CD4-positive, alpha-beta T cell treated with Interleukin-2 at 100 ng/mL for 4 hours (primary cell): ENCODE measurements at regions not wholly inside any gene's neighbourhood (a gene's known extent, or its start where the extent isn't known, plus 50 kb on each side); places are given as distances from the start of the nearest gene placed in this dataset.

Experiments
- DNase-seq: peaks from one replicate; pipeline ENCODE4 v3.0.0-alpha.2; 2020; ENCODE audit warnings: low spot score

DNA sequence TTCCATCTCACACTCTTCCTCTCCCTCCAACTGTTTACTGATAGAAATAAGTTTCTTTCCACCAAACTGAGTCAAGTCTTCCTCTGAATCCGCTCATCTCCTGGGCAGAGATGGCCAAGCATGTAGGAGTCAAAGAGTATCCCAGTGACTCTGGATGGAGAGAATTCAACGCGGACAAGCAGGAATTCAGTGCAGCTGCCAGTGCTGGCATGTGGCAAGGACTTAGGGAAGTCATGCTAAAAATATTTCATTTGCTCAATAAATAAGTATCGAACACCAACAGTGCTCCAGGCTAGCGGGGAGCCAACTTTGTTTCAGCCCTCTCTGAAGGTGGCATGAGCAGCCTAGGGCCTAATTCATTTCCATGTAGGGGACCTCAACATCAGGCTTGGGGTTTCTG lies 351.6 kb upstream of the ZMIZ1 start:
- no peak for DNase-seq

DNA sequence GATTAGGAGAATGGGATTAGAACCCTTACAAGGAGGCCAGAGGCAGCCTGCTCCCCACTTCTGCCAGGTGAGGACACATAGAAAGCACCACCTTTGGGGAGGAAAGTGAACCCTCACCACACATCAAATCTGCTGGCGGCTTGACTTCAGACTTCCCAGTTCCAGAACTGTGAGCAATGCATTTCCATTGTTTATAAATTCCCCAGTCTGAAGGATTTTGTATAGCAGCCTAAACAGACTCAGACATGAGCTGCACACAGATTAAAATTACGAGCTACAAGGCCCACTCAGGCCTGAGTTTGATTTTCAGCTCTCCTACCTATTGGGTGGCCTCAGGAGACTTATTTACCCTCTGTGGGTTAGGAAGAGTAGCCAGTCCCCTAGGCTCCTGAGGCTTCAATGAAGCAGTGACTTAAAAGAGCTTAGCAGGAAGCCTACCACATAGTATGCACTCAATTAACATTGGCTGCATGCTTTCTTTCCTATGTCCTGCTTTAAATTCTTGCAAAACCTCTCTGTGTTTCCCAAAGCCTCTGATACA lies 350.7 kb upstream of the ZMIZ1 start:
- no peak for DNase-seq

DNA sequence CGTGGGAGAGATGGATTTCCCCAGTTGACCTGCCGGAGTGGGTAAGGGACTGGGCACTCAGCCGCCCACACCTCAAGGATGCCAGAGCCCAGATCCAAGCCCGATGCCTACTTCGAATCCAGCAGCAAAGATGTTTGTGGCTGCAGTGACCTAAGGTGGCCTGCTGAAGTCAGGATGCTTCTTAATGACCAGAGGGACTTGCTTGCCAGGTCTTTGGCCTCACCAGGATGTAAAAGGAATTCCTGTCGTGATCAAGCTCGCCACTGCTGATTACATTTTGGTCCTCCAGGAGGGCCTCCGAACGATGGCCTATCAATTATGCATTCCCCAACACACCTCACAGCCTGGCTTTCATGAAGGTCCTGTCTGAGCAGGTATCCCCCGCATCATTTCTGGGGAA lies 349.5 kb upstream of the ZMIZ1 start:
- no peak for DNase-seq

DNA sequence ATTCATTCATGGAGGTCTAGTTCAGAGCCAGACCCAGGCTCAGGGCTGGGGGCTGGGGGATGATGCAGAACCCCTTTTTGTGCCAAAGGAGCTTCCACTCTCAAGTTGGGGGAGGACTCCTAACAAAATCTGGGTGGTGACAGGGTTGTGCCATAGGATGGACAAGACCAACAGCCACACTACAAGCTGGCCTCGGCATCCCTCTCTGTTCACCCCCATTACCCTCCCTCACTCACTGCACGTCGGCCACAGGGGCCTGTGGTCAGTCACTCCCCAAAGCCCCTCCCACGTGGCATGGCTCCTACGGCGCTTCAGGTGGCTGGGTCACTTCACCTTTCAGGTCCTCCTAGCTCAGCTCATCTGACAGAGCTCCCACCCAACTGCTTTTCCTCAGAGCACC lies 348.7 kb upstream of the ZMIZ1 start:
- DNase-seq = no peak

DNA sequence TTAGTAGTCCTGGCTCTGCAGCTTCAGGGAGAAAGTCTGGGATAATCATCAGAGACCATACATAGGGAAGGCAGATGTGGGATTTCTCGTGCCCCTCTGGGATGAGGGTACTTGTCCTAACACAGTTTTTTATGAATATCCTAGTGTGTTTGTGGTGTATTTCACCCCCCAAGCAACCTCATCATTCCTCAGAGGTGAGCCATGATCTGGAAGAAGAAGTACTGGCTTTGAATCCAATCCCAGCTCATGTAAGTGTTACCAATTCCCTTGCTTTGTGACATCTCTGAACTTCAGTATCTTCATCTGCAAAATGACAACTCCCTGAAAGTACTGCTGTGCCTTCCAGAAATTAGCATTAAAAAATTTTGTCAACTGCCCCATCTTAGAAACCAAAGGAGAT lies 347.5 kb upstream of the ZMIZ1 start:
- DNase-seq = no peak

DNA sequence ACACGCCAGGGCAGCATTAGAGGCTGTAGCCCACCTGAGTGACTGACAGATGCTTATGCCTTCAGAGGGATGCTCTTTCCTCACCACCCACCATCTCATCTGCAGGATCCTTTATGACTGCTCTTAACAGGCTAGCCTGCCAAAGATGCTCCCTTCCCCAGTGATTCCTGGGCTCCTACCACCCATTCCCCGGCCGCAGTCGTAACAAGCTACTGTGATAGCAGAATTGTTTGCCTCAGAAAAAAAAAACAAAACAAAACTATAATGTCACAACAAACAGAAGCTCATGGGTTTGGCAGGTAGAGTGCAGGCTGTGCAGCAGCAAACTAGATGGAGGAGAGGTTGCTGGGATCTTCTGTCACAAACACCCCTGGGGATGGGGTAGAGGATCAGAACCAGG lies 343.9 kb upstream of the ZMIZ1 start:
- DNase-seq = no peak

DNA sequence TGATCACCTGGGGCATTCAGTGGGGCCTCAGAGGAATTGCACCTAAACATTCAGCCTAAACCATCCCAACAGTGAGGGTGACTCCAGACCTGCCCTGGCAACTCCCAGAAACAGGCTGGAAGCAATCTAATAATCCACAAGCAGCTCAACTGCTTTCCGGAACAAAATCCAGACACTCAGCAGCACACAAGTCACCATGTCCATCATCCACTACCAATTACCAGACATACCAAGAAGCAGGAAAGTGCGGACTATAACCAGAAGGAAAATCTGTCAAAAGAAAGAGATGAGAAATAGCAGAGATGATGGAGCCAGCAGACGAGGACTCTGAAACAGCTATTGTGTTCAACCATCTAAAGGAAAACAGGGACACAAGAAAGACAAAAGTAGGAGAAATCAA lies 342.6 kb upstream of the ZMIZ1 start:
- no peak for DNase-seq

DNA sequence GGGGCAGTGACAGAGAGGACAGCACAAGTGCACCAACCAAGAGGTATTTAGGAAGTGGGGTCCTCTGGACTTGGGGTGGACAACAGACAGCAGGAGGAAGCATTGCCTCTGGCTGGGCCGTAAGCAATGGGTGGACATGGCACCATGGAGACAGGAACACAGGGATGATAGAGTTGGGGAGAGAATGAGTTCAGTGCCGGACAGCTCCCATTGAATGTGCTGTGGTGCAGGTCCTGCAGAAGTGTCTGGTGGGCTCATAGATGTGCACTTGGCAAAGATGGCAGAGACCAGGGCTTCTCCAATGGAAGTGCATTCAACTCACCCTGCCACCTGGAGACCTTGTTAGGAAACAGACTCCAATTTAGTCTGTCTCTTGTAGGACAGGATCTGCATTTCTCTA lies 341.5 kb upstream of the ZMIZ1 start:
- no peak for DNase-seq

DNA sequence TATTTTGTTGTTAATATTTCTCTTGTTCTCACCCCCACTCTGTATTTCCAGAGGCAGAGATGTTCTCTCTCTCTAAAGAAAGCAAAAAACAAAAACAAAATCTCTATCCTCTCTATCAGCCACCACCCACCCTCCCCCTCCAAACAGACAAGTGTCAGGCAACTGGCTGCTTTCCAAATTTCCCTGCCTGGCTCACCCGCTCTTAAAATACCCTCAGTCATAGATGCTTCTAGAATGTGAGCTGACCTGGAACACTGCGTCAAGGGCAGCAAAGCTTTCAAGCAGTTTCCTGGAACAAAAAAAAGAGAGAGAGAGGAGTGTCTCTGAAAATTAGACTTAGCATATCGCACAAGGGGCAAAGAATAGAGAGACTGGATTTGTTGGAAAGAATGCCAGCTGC lies 341.0 kb upstream of the ZMIZ1 start:
- no peak for DNase-seq

DNA sequence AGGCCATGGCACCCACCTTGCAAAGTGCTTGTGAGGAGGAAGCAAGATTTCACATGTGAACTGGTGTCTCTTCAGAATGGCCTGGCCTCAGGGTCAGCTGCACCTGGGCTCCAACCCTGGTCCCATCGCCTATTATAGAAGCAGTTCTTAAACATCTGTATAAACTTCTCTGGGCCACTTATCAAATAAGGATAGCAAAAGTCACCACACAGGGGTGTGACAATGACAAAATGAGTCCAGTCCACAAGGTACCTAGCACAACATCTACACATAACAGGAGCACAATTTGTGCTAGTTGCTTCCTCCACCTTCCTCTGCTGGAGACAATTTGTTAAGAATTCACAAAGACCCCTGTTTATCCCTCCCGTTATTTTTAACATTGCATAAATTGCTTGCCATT lies 340.6 kb upstream of the ZMIZ1 start:
- no peak for DNase-seq

DNA sequence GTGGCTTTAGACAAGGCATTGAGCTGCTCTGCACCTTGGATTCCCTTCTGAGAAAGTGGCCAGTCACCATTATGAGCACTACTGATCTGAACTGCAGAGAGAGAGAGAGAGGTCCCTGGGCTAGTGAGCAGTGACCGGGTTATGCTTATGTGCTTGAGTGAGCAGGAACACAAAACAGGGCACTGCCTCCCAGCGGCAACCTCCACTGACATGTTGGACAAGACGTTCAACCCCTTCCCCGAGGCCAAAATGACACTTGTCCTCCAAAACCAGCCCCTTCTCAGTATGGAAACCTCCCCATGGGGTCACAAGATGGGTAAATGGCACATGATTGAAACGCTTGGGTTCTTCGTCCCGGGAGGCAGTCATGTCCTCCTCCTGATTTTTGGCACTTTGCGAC lies 339.4 kb upstream of the ZMIZ1 start:
- DNase-seq = no peak

DNA sequence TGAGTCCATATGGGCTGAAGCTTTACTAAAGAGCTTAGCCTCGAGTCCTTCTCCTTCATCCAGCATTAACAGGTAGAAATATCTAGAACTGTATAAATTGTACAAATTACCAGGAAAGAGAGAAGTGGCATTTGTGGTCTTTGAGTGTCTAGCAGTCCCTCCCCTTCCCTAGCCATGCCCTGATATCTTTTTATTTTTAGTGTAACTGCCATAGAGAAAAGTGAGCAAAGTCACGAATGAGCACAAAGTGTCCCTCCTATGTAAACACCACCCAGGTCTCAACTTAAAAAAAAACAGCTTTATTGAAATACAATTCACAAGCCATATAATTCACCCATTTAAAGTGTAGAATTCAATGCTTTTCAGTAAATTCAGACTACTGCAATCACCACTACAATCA lies 339.0 kb upstream of the ZMIZ1 start:
- no peak for DNase-seq

DNA sequence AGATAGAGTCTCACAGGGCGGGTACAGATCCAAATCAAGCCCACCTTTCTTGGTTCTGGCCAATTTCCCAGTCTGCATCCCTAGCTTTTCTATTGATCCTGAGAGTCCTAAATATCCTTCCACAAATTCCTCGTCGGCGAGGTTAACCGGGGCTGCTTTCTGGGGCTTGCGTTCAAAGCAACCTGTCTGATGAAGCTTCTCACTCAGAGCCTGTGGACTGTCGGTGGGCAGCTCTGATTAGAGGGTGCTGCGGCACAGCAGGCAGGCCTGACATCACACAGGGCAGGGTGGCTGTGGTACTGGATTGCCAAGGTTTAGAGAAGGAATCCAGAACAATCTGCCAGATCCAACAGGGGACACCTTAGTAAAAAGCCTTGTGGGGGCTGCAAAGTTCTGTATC lies 338.0 kb upstream of the ZMIZ1 start:
- DNase-seq = no peak

DNA sequence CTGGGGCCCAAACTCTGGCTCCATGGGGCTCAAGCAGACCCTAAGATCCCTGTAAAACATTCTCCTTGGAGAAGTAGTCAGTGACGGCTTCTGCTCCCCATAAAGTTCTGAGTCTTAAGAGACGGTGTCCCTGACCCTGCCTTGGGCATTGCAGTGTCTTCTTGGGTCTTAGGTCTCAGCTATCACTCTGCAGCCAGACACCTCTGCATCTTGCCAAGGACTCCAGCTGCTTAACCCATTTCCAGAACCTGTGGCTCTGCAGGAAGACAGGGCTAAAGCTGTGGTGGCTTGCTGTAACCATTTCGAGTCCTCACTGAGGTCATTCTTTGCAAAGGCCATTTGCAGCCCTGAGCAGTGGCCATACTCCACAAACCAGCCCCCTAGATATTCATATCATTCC lies 337.1 kb upstream of the ZMIZ1 start:
- no peak for DNase-seq

DNA sequence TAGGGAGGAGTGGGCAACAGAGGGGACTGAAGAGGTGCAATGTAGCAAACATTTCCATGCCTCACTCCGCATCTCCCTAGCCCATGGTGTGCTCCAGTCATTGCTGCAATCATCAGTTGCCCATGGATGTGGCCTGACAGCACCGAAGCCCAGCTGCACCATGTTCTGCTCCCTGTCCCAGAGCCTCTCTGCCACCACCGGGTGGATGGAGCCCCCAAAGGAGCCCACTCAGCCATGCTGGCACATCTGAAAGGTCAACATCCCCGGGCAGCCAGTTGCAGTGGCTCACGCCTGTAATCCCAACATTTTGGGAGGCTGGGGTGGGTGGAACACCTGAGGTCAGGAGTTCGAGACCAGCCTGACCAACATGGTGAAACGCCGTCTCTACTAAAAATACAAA lies 336.4 kb upstream of the ZMIZ1 start:
- DNase-seq = no peak

DNA sequence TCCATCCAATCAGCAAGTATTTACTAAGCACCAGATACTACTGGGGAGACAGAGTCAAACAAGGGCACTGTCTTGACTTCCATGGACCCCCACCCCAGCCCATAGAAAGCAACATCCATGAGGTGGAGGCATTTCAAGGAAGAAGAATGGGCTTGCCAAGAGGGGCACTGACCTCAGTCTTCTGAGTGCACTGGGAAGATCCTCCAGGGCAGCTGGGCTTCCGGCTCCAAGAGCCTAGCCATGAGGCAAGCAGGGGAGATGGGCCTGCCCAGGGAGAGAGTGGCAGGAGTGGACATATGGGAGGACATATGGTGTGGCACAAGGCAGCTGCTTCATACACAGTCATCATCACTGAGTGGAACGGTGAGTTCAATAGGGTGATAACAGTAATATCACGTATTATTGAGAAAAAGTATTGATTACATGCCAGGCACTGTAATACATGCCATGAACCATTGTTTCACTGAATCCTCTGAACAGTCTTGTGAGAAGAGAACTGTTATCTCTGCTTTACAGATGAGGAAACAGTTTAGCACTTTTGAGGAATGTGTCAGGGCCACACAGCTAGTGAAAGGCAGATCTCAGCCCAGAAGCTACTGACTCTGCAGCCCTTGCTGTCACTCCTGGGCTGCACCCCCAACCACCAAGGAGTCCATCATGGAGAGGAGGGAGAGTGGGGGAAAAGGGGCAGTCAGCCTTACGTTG lies 331.7 kb upstream of the ZMIZ1 start:
- DNase-seq = no peak

DNA sequence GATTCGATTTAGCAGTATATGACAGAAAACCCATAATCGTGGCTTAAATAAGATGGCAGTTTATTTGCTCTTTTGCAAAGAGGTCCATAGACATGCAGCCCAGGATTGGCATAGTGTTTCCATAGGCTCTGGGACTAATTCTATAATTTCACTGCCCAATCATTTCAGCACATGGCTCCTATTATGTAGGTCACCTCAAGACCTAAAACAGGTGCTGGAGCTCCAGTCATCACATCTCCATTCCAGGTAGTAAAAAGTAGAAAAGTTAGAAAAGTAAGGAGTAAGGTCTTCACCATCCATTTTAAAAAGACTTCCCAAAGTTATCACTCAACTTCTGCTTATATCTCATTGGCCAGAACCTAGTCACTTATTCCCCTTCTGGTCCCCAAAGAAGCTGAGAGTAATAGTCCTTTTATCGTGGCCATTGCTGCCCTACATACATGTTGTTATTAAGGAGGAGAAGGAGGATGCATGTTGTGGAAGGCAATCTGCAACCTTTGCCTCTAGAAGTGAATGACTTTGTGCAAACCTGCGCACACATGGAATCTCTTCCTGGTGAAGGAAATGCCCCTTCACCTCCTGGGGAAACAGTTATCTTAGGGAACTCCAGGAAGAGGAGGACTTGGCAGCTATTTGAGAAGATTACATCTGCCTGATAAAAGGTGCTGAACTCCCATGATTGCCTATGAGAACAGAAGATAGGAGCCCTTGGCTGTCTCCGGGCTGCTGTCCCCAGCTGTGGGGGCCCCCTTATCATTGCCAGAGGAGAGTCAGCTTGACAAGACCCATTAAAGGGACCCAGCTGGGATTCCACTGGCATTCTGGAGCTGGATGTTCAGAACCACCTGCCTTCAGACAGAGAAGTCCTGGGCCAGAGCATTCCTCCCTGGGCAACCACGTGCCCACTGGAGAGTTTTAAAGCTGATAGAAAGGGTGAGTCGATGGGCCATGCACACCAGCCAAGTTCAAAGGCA lies 330.6 kb upstream of the ZMIZ1 start:
- DNase-seq = no peak

DNA sequence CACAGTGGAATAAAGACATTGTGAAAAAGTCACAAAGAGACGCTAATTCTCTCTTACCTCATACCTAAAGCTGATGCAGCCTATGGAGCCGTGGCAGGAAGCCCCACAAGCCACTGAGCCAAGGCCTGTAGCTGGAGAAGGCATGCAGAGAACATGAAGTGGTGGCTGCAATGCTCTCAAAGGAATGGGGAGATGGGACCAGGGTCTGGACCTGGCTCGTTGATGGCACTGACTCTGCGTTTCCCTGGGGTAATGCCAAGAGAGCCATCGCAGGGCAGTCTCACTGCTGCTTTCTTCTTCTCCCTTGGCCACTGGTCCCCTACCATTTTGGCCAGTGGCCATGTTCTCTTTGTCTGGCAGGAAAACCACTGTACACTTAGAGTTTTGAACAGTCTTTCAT lies 329.9 kb upstream of the ZMIZ1 start:
- no peak for DNase-seq

DNA sequence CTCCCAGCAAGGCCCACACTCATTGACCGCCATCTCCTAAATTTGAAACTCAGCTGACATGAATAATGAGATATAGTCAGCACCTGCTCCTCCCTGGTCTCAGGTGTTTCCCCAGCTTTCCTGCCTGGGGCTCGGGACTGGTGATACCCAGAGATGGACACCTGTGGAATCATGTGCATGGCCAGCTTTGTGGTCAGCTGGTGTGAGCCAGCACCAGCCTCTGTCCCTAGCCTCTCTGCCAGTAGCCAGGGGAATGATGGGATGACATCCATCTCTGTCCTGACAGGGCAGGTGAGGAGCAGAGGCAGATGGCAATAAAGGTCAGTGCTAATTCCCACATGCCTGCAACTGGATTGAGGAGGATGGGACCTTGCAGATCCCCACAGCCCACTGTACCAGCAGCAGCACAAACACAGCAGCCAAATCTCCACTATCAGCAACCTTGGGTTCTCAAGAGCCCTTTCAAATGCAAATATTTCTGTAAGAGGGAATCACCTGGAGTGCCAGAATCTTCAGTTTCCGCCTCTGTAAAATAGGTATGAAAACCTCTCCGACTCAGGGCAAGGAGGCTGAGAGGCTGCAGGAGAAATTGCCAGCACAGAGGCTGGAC lies 329.2 kb upstream of the ZMIZ1 start:
- DNase-seq = no peak

DNA sequence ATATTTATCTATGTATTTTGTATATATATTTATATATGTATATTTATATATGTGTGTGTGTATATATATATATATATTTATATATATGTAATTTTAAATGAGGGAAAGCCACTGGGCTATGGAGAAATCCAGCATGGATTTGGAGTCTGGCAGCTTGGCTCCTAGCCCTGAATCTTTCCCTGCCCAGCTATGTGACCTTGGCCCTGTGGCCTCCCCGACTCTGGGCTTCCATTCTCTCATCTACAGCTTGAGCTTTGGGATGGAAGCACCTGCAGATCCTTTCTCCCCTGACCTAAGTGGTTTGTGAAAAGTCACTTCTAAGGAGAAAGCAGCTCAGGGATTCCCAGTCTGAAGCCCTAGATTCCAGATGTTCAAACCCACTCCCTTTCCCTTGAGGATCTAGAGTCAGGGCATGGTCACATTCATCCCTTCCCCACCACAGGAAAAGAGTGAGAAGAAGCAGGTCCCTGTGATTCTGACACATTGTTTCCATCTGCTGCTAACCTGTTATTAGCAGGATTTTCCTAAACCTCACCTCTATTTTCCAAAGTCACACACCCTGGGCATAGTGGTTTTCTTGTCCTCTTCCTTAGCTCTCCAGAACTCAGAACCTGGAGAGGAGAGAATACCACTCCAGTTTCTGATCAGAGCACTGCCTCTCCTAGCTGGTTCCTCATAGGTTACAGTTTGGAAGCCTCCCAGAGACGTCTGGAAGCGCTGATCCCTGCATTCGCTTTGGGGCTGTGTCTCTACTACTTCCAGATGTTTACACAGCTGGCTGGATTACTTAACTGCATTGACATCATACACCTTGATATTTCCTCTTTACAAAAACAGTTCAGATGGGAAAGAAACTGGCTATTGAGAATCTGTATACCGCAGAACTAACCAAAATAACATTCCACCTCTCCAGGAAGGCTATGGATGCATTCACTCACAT lies 327.5 kb upstream of the ZMIZ1 start:
- DNase-seq = no peak

DNA sequence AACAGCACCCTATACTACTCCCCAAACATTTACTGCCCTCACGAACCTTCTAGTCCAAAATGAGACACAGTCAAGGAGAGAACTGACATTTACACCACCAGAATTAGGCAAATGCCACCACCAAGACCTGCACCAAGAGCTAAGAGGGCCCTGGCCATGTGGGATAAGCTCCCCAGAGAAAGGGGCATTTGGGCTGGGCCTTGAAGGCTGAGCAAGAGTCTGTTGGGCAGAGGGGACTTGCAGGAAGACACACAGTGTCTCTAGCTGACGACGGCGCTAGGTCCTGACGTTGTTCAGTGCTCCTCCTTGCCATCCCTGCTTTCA lies 326.4 kb upstream of the ZMIZ1 start:
- DNase-seq = no peak
